Peyer's patch (tissue), 4 donors: ENCODE measurements at regions not wholly inside any gene's neighbourhood (a gene's known extent, or its start where the extent isn't known, plus 50 kb on each side); places are given as distances from the start of the nearest gene placed in this dataset.
"Not testable (repeated sequence)": the region's sequence is repeated elsewhere in the genome, so short reads cannot be mapped to it uniquely, and the experiment has no call there.

ENCODE experiments used
- DNase-seq, 3 donors: peaks; one replicate each; pipeline ENCODE4 v3.0.0-alpha.2; 2017 to 2019
- H3K27ac ChIP-seq, 4 donors: fragments of 200-600 bp; sonication (generic); one replicate each; pipeline ENCODE4 v1.5.1; 2016 to 2019
- H3K27me3 ChIP-seq, 2 donors: fragments of 200-600 bp; sonication (generic); one replicate each; pipeline ENCODE4 v1.5.1; 2019
- H3K36me3 ChIP-seq, 3 donors: fragments of 200-600 bp; sonication (generic); one replicate each; pipeline ENCODE4 v1.5.1; 2016 to 2019
- H3K4me1 ChIP-seq, 4 donors: fragments of 200-600 bp; sonication (generic); one replicate each; pipeline ENCODE4 v1.5.1; 2016 to 2019
- H3K4me3 ChIP-seq, 4 donors: fragments of 200-600 bp; sonication (generic); 1 replicate in 3 of 4; 2 replicates in 1 of 4; pipeline ENCODE4 v1.5.1; 2016 to 2019; ENCODE audit warnings: mild to moderate bottlenecking in 1 of 4
- H3K9me3 ChIP-seq, 4 donors: fragments of 200-600 bp; sonication (generic); one replicate each; pipeline ENCODE4 v1.5.1; 2016 to 2019; ENCODE audit warnings: mild to moderate bottlenecking in 1 of 4
- POLR2A ChIP-seq, 2 donors: fragments of 450-650 bp; IDR thresholded peaks; one replicate each; pipeline ENCODE4 v1.5.1; 2017; ENCODE audit warnings: antibody characterized with exemption in 2 of 2, mild to moderate bottlenecking in 2 of 2, moderate library complexity in 2 of 2
- TF ChIP-seq, protein P1 (sequence below), 6 experiments: fragments of 450-650 bp in 4 of 6; fragments of 200-600 bp in 2 of 6; sonication (generic) in 1 of 6; IDR thresholded peaks; one replicate each; pipeline ENCODE4 v1.5.1; 2017 to 2019; ENCODE audit warnings: antibody characterized with exemption in 6 of 6, mild to moderate bottlenecking in 3 of 6, moderate library complexity in 1 of 6

DNA sequence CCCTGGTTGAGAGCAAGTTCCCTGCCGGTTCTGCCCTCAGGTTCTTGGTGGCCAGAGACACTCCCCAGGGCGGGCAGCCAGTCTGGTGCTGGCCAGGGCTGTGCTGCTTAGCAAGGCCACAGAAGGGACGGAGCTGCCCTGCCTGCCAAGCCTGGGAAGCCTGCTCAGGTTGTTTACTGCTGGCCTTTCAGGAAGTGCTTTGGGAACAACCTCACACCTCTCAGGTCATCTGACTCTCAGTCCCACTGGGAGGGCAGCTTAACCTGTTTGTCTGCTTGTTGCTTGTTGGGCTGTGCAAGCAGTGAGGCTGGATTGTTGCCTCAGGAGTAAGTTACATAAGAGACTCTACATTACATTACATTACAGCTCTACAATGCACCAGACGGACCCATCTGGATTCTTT lies 75.8 kb upstream of the AFDN start:
- no peaks in the 10 kb centered on the region for H3K36me3 ChIP-seq
- peak in 2 of 3 donors; percentile 61 to 69 for DNase-seq
- H3K27ac ChIP-seq: no peak overlapping the region
- H3K4me1 ChIP-seq: peaks cover 0 to 13% (median 0%) of the 10 kb centered on the region in 4 donors
- H3K4me3 ChIP-seq: no peak overlapping the region
- TF ChIP-seq, protein P1, sequence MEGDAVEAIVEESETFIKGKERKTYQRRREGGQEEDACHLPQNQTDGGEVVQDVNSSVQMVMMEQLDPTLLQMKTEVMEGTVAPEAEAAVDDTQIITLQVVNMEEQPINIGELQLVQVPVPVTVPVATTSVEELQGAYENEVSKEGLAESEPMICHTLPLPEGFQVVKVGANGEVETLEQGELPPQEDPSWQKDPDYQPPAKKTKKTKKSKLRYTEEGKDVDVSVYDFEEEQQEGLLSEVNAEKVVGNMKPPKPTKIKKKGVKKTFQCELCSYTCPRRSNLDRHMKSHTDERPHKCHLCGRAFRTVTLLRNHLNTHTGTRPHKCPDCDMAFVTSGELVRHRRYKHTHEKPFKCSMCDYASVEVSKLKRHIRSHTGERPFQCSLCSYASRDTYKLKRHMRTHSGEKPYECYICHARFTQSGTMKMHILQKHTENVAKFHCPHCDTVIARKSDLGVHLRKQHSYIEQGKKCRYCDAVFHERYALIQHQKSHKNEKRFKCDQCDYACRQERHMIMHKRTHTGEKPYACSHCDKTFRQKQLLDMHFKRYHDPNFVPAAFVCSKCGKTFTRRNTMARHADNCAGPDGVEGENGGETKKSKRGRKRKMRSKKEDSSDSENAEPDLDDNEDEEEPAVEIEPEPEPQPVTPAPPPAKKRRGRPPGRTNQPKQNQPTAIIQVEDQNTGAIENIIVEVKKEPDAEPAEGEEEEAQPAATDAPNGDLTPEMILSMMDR (IDR thresholded peaks at IDR 0.05): no peak
- TF ChIP-seq POLR2A (IDR thresholded peaks at IDR 0.05): no peak
- H3K27me3 ChIP-seq: no peaks in the 10 kb centered on the region
- H3K9me3 ChIP-seq: no peaks in the 10 kb centered on the region

DNA sequence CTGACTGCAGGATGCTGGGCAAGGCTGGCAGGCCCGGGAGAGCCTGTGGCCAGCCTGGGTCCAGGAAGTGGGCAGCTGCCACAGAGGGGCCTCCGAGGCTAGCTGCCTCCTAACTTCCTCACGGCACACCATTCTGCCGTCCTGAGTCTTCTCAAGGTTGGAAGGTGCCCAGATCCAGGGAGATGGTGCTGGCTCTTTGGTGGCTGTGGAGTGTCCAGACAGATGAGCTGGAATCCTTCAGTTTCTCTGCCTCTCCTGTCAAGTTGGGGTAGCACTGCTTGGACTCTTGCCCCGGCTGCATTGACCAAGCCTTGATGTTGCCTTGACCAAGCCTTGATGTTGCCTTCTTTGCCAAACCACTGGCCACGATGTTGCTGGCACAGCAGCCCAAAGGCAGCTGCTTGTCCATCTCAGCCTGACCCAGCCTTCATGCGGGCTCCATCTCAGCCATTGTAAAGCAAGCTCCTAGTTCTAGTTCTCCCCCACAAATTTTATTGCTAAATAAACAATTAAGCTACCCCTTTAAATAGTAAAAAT lies 75.1 kb upstream of the AFDN start:
- H3K27ac ChIP-seq: no peak overlapping the region
- no peak for TF ChIP-seq POLR2A (IDR thresholded peaks at IDR 0.05)
- TF ChIP-seq, protein P1 (IDR thresholded peaks at IDR 0.05): no peak
- H3K9me3 ChIP-seq: no peaks in the 10 kb centered on the region
- no peaks in the 10 kb centered on the region for H3K36me3 ChIP-seq
- H3K4me1 ChIP-seq: peaks cover 0 to 13% (median 0%) of the 10 kb centered on the region in 4 donors
- H3K27me3 ChIP-seq: no peaks in the 10 kb centered on the region
- peak in 1 of 3 donors; percentile 34 for DNase-seq
- H3K4me3 ChIP-seq: no peak overlapping the region

DNA sequence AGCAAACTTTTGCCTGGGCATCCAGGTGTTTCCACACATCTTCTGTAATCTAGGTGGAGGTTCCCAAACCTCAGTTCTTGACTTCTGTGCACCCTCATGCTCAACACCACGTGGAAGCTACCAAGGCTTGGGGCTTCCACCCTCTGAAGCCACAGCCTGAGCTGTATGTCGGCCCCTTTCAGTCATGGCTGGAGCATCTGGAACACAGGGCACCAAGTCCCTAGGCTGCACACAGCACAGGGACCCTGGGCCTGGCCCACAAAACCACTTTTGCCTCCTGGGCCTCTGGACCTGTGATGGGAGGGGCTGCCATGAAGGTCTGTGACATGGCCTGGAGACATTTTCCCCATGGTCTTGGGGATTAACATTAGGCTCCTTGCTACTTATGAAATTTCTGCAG lies 73.4 kb upstream of the AFDN start:
- peak in 1 of 3 donors; percentile 24 for DNase-seq

DNA sequence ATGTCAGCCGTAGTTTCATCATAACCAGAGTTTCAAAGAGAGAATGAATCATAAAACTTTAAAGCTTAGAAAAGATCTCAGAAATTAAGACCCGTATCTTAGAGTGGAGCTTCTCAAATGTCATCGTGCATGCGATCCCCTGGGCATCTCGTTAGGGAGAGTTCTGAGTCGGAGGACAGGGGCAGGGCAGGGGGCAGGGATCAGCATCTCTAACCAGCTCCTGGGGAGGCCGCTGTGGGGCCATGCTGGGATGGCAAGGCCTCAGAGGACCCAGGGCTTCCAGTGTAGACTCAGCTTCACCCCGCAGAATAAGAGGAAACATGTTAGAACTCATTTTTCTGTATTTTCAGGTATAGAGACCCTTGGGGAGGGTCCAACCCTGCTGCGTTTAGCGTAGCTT lies 72.0 kb upstream of the AFDN start:
- no peaks in the 10 kb centered on the region for H3K27me3 ChIP-seq
- no peaks in the 10 kb centered on the region for H3K36me3 ChIP-seq
- TF ChIP-seq POLR2A (IDR thresholded peaks at IDR 0.05): no peak
- TF ChIP-seq, protein P1 (IDR thresholded peaks at IDR 0.05): no peak
- H3K9me3 ChIP-seq: no peaks in the 10 kb centered on the region
- DNase-seq: no peak
- H3K27ac ChIP-seq: no peak overlapping the region
- H3K4me3 ChIP-seq: no peak overlapping the region
- peaks cover 0 to 6% (median 0%) of the 10 kb centered on the region in 4 donors for H3K4me1 ChIP-seq

More for the DNA sequence above, 73.4 kb upstream of the AFDN start:
- H3K9me3 ChIP-seq, H3K4me3 ChIP-seq, H3K36me3 ChIP-seq, H3K27ac ChIP-seq, H3K27me3 ChIP-seq: not testable (repeated sequence)
- peaks cover 0 to 10% (median 0%) of the 10 kb centered on the region in 4 donors for H3K4me1 ChIP-seq

DNA sequence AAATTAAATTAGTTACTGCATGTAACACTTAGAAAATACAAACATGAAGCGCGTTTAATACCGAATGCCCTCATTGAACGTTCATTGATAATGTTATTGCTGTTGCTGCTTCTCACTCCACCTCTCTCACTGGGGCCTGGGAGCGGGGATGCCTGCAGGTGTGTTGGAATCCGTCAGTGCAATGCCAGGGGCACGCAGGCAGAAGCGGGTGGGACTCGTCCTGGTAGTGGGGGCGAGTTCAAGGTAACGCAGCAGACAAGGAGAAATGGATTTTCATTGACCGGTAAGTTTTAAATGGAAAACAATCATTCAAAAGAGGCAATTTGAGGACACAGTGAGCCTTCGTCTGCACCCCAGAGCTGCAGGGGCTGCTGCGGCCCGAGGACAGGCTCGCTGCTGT lies 71.2 kb upstream of the AFDN start:
- H3K36me3 ChIP-seq: no peaks in the 10 kb centered on the region
- H3K4me1 ChIP-seq: peaks cover 0 to 6% (median 0%) of the 10 kb centered on the region in 4 donors
- TF ChIP-seq, protein P1 (IDR thresholded peaks at IDR 0.05): no peak
- no peak for TF ChIP-seq POLR2A (IDR thresholded peaks at IDR 0.05)
- no peak overlapping the region for H3K27ac ChIP-seq
- no peaks in the 10 kb centered on the region for H3K27me3 ChIP-seq
- no peak overlapping the region for H3K4me3 ChIP-seq
- DNase-seq: peak in 1 of 3 donors; percentile 24
- no peaks in the 10 kb centered on the region for H3K9me3 ChIP-seq

DNA sequence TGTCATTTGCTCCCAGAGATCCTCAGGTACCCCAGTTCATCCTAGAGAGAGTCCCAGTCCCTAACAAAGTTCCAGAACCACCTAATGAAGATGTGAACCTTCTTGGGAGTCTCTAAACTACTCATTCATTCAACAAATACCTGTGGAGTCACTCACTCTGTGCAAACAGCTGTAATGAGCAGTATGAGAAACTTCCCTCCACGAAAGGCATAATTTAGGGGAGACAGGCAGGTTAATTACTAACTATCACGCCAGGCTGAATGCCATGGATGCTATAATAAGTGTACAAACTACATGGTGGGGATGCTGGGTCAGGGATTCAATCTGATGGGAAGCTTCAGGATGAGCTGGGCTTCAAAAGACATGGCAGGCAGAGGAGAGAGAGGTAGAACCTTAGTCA lies 70.1 kb upstream of the AFDN start:
- H3K36me3 ChIP-seq: no peaks in the 10 kb centered on the region
- no peak for TF ChIP-seq POLR2A (IDR thresholded peaks at IDR 0.05)
- TF ChIP-seq, protein P1 (IDR thresholded peaks at IDR 0.05): no peak
- peaks cover 0 to 7% (median 0%) of the 10 kb centered on the region in 4 donors for H3K4me1 ChIP-seq
- H3K27me3 ChIP-seq: no peaks in the 10 kb centered on the region
- H3K4me3 ChIP-seq: no peak overlapping the region
- no peak overlapping the region for H3K27ac ChIP-seq
- DNase-seq: no peak
- no peaks in the 10 kb centered on the region for H3K9me3 ChIP-seq
